CMK (cell line): ENCODE measurements at regions not wholly inside any gene's neighbourhood (a gene's known extent, or its start where the extent isn't known, plus 50 kb on each side); places are given as distances from the start of the nearest gene placed in this dataset.
A peak's percentile ranks its signal among the peaks of the same experiment; 100 is the strongest.

Experiments
- DNase-seq: peaks from one replicate; pipeline ENCODE4 v3.0.0-alpha.2; 2010; ENCODE audit warnings: low read depth

- DNase-seq: peak; percentile 57
These were observed 99.6 kb downstream of the ODF2L start for GRCh38 chr1:86296305-86297205.

- DNase-seq: no peak
These were observed 106.4 kb downstream of the ODF2L start for GRCh38 chr1:86289746-86290145.

DNA sequence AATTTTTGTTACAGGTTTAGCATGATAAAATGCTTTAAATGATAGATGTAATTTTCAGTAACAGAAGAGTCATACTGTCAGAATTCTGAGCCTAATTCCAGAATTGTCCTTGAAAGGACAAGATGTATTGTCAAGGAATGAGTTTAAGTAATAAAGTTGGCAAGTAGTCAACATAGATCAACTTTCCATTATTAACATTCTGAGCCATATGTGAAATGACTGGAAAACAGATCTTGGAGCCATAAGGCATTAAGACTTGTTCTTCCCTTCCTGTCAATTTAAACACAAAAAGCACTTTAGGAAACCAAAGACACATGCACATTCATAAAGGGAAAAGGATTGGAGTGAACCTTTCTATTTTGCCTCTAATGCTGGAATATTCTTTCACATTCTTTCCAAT lies 107.0 kb downstream of the ODF2L start:
- DNase-seq: no peak

GRCh38 chr1:86288586-86289147 lies 107.5 kb downstream of the ODF2L start:
- DNase-seq: no peak

- DNase-seq: no peak
These were observed 110.3 kb downstream of the ODF2L start for GRCh38 chr1:86285796-86286195.

- DNase-seq: no peak
These were observed 113.5 kb downstream of the ODF2L start for GRCh38 chr1:86282611-86283010.

GRCh38 chr1:86277936-86278335 lies 118.2 kb downstream of the ODF2L start:
- no peak for DNase-seq

GRCh38 chr1:86273066-86273465 lies 116.5 kb upstream of the COL24A1 start:
- DNase-seq: no peak

- no peak for DNase-seq
These were observed 115.5 kb upstream of the COL24A1 start for GRCh38 chr1:86272083-86272482.

- DNase-seq: no peak
These were observed 114.5 kb upstream of the COL24A1 start for GRCh38 chr1:86271046-86271445.

DNA sequence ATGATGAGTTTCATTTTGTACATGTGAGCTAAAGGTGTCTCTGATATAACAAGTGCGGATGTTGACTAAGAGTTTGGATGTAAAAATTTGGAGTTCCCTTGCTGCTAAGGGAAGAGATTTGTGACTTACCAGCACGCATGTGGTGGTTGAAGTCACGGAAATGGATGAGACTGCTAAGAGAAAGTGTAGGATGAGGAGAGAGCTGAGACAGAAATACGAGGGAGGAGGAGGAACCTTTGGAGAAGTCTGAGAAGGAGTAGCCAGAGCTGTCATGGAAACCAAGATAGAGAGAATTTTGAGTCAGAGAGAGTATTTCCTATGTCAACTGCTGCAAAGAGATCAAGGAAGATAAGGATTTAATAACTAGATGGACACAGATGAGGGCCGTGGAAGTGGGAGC lies 106.5 kb upstream of the COL24A1 start:
- no peak for DNase-seq

DNA sequence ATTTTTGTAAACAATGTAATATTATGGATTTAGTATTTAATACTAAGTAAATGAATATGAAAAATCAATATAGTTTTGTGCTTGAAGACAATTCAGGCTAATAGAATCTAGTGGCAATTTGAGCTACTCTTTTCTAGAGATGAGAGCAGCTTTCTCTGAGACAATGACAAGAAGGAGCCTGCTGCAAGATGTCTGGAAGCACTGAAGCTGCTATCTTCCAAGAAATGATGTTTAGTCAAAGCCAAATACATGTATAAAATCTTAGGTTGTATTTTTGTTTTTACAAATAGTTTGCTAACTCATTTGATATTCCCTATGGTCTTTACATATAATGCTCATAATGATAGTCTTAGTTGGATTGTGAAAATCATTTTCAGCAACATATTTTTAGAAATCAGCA lies 103.9 kb upstream of the COL24A1 start:
- no peak for DNase-seq

GRCh38 chr1:86259390-86259789 lies 102.8 kb upstream of the COL24A1 start:
- DNase-seq: peak; percentile 62

DNA sequence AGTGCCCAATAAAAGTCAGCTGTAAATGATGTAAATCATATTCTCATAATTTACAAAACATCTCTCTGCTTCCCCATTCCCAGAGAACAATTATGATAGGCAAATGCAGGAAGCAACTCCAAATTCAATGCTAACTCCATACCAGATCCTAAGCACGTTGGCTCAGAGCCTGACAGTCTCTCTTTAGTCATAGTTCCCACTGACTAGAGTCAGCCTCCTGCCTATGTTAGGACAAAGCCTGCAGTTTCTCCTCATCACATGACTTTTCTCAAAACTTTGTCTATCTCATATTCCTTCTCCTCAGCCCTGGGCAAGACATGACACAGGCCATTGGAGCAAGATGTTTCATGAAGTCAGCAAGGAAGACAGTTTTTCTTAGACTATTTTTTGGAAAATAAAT lies 101.5 kb upstream of the COL24A1 start:
- DNase-seq: no peak

GRCh38 chr1:86247597-86248279 lies 91.2 kb upstream of the COL24A1 start:
- DNase-seq: no peak

DNA sequence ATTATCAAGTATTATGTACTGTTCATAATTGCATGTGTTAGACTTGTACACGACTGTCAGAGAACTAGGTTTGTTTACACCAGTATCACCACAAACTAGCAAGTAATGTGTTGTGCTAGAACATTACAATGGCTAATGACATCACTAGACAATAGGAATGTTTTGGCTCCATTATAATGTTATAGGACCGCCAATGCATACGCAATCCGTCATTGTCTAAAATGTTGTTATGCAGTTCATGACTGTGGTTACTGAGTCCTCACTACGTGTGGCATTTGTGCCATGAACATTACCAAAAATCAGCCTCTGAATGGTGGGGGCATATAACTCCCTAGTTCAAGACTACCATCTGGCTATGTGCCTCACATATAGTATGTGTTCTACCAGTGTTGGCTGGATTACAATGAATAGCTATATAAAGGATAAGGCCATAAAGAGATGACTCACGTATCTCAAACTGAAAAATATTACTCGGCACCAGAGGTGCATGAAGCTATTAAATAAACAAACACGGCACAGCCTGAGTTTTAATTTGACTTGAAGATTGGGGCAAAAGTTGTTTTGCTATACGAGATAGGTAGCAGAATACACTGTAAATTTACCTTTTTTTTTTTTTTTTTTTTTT lies 89.1 kb upstream of the COL24A1 start:
- no peak for DNase-seq

DNA sequence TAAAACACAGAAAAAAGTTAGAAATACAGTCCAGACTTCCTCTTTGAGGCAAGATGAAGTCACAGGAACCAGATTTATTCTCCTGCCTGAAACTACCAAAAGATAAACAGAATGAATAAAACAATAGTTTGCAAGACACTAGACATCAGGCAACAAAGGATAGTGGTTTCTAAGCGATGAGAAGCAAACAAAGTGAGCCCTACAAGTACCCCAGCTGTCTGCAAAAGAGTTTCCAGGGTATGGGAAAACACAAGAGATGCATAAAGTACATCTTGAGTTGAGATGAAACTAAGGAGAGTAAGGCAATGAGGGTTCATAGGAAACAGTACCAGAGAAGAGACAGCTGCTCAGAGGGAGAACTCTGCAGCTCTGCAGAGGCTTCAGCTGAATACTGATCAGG lies 83.3 kb upstream of the COL24A1 start:
- no peak for DNase-seq

DNA sequence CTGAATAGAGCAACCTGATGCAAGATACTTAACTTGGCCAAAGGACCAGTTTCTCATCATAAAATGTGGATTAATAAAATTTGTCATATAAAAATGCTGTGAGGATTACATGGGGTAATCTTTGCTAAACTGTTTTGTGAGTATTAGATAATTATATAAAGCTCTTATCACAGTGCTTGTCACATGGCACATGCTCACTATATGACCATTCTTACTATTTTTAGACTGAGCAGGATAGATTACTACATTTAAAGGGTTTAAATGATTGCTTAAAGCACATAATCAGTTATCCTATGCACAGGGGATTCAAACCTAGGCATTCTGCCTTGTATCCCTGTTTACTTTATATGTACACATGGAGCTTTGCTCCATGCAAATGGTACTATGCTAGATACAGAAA lies 82.9 kb upstream of the COL24A1 start:
- no peak for DNase-seq

DNA sequence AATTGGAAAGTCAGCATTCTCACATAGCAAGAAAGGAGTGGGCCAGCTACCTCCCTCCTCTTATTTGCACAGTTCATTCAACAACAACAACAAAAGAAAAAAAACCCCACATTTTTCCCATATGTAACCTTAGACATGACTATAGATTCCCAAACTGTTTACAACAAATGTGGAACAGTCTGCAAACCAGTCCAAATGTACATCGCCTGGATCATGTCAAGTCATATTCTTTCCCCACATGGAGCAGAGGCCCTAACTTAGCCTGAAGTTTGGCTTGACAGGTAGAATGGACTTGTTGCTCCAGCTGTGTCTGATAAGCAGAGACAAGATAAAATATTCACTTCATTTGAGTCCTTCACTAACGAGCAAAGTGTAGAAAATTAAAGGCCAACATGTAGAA lies 81.7 kb upstream of the COL24A1 start:
- DNase-seq: no peak

GRCh38 chr1:86235852-86236251 lies 79.3 kb upstream of the COL24A1 start:
- no peak for DNase-seq

DNA sequence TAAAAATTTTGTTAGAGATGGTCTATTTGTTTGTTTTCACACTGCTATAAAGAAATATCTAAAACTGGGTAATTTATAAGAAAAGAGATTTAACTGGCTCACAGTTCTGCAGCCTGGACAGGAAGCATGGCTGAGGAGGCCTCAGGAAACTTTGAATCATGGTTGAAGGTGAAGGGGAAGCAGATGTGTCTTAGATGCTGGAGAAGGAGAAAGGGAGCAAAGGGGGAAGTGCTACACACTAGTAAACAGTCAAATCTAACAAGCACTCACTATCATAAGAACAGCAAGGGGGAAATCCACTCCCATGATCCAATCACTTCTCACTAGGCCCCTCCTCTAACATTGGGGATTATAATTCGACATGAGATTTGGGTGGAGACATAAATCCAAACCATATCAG lies 76.8 kb upstream of the COL24A1 start:
- peak; percentile 49 for DNase-seq

GRCh38 chr1:86231076-86231475 lies 74.5 kb upstream of the COL24A1 start:
- no peak for DNase-seq
